Mesendoderm (in vitro differentiated cells): ENCODE measurements at regions not wholly inside any gene's neighbourhood (a gene's known extent, or its start where the extent isn't known, plus 50 kb on each side); places are given as distances from the start of the nearest gene placed in this dataset.

Source experiments
- DNase-seq: peaks from one replicate; pipeline ENCODE4 v3.0.0; 2013
- H2AK5ac ChIP-seq: 2 replicates; pipeline ENCODE4 v1.6.1; 2013; ENCODE audit warnings: low read length, inconsistent platforms
- H2BK120ac ChIP-seq: 2 replicates; pipeline ENCODE4 v1.6.1; 2013; ENCODE audit warnings: low read depth, mild to moderate bottlenecking, low read length, moderate library complexity, mixed read lengths
- H2BK15ac ChIP-seq: replicated peaks from 2 replicates; pipeline ENCODE4 v1.6.1; 2013; ENCODE audit warnings: low read depth, mild to moderate bottlenecking, moderate library complexity
- H2BK5ac ChIP-seq: 2 replicates; pipeline ENCODE4 v1.6.1; 2013; ENCODE audit warnings: low read length, inconsistent platforms
- H3K18ac ChIP-seq: 2 replicates; pipeline ENCODE4 v1.6.1; 2013; ENCODE audit warnings: mild to moderate bottlenecking, low read length, mixed read lengths
- H3K23ac ChIP-seq: one replicate; pipeline ENCODE4 v1.6.1; 2013; ENCODE audit warnings: low read length
- H3K27ac ChIP-seq: 2 replicates; pipeline ENCODE4 v1.5.1; 2013; ENCODE audit warnings: low read depth, mild to moderate bottlenecking, inconsistent platforms, low read length, moderate library complexity
- H3K27me3 ChIP-seq: 2 replicates; pipeline ENCODE4 v1.6.1; 2013; ENCODE audit warnings: low read length, control low read depth, mild to moderate bottlenecking, inconsistent platforms; ENCODE audit not compliant: insufficient read depth, poor library complexity
- H3K36me3 ChIP-seq: 2 replicates; pipeline ENCODE4 v1.6.1; 2013; ENCODE audit warnings: low read length, inconsistent platforms; ENCODE audit not compliant: control insufficient read depth, insufficient read depth
- H3K4ac ChIP-seq: one replicate; pipeline ENCODE4 v1.6.1; 2013; ENCODE audit warnings: low read depth, mild to moderate bottlenecking, low read length, moderate library complexity
- H3K4me1 ChIP-seq: 2 replicates; pipeline ENCODE4 v1.6.1; 2013; ENCODE audit warnings: low read depth, low read length, inconsistent platforms; ENCODE audit not compliant: control insufficient read depth
- H3K4me2 ChIP-seq: 2 replicates; pipeline ENCODE4 v1.6.1; 2013; ENCODE audit warnings: low read length
- H3K4me3 ChIP-seq: 2 replicates; pipeline ENCODE4 v1.5.1; 2013; ENCODE audit warnings: mild to moderate bottlenecking, low read length
- H3K56ac ChIP-seq: one replicate; pipeline ENCODE4 v1.6.1; 2013; ENCODE audit warnings: low read length
- H3K79me1 ChIP-seq: 2 replicates; pipeline ENCODE4 v1.6.1; 2013; ENCODE audit warnings: low read length, inconsistent platforms
- H3K79me2 ChIP-seq: 2 replicates; pipeline ENCODE4 v1.6.1; 2013; ENCODE audit warnings: mild to moderate bottlenecking, low read length; ENCODE audit not compliant: control insufficient read depth, insufficient read depth
- H3K9ac ChIP-seq: 2 replicates; pipeline ENCODE4 v1.6.1; 2013; ENCODE audit warnings: low read length, inconsistent platforms
- H4K5ac ChIP-seq: one replicate; pipeline ENCODE4 v1.6.1; 2013; ENCODE audit warnings: low read length
- H4K8ac ChIP-seq: one replicate; pipeline ENCODE4 v1.6.1; 2013; ENCODE audit warnings: low read depth, mild to moderate bottlenecking, control low read depth, low read length, moderate library complexity
- WGBS: extraction: QIAGEN DNeasy Blood & Tissue Kit; methylation state at CpG from one replicate; pipeline ENCODE4 v1.1.7; 2013; ENCODE audit warnings: low lambda C conversion rate, missing lambda C conversion rate; ENCODE audit not compliant: insufficient coverage; ENCODE audit errors: extremely low coverage; 5-methylcytosine and 5-hydroxymethylcytosine counted together

GRCh38 chr14:87522575-87522974 lies 470.4 kb downstream of the GALC start:
- Histone ChIP-seq H3K4me2 (no peak overlapping the region), H4K8ac (no peak overlapping the region), H3K4me3 (no peak overlapping the region), H3K23ac (no peak overlapping the region), H3K27me3 (no peaks in the 10 kb centered on the region), H3K4me1 (no peaks in the 10 kb centered on the region), H2BK15ac (no peak overlapping the region), H3K18ac (no peak overlapping the region), H3K27ac (no peak overlapping the region), H3K4ac (peak overlapping the region; percentile 52), H3K36me3 (no peaks in the 10 kb centered on the region), H2BK120ac (no peak overlapping the region), H3K9ac (no peak overlapping the region), H4K5ac (no peak overlapping the region), H3K79me1 (no peaks in the 10 kb centered on the region), H3K56ac (no peak overlapping the region), H2AK5ac (no peak overlapping the region), H2BK5ac (no peak overlapping the region), H3K79me2 (no peaks in the 10 kb centered on the region)
- DNase-seq = peak; percentile 89
- no CpG with 5 or more reads among the region's 1 CpG for WGBS

GRCh38 chr14:87508333-87508732 lies 484.6 kb downstream of the GALC start:
- Histone ChIP-seq H3K79me1 (no peaks in the 10 kb centered on the region), H3K27ac (no peak overlapping the region), H2BK5ac (no peak overlapping the region), H4K5ac (no peak overlapping the region), H3K4me3 (no peak overlapping the region), H2AK5ac (no peak overlapping the region), H3K4ac (no peak overlapping the region), H3K79me2 (no peaks in the 10 kb centered on the region), H3K9ac (no peak overlapping the region), H3K4me2 (no peak overlapping the region), H3K4me1 (no peaks in the 10 kb centered on the region), H3K27me3 (no peaks in the 10 kb centered on the region), H4K8ac (no peak overlapping the region), H3K36me3 (no peaks in the 10 kb centered on the region), H3K23ac (no peak overlapping the region), H3K56ac (no peak overlapping the region), H2BK120ac (no peak overlapping the region), H3K18ac (no peak overlapping the region), H2BK15ac (no peak overlapping the region)
- DNase-seq = no peak
- WGBS = no CpG with 5 or more reads among the region's 1 CpG

GRCh38 chr14:87503711-87504110 lies 489.3 kb downstream of the GALC start:
- Histone ChIP-seq H4K5ac (no peak overlapping the region), H2BK5ac (no peak overlapping the region), H3K4me2 (no peak overlapping the region), H3K56ac (no peak overlapping the region), H3K18ac (peak overlapping the region; percentile 22), H3K27ac (no peak overlapping the region), H3K79me1 (no peaks in the 10 kb centered on the region), H3K23ac (no peak overlapping the region), H2BK15ac (no peak overlapping the region), H3K4ac (no peak overlapping the region), H3K4me1 (no peaks in the 10 kb centered on the region), H4K8ac (no peak overlapping the region), H2BK120ac (no peak overlapping the region), H3K4me3 (no peak overlapping the region), H3K79me2 (no peaks in the 10 kb centered on the region), H3K36me3 (no peaks in the 10 kb centered on the region), H3K27me3 (no peaks in the 10 kb centered on the region), H3K9ac (no peak overlapping the region), H2AK5ac (no peak overlapping the region)
- WGBS = no CpG with 5 or more reads among the region's 3 CpGs
- DNase-seq = peak; percentile 74

GRCh38 chr14:87497301-87497700 lies 495.7 kb downstream of the GALC start:
- Histone ChIP-seq H3K4me2 (no peak overlapping the region), H3K27ac (no peak overlapping the region), H2BK15ac (no peak overlapping the region), H3K56ac (no peak overlapping the region), H3K27me3 (no peaks in the 10 kb centered on the region), H4K8ac (no peak overlapping the region), H3K4me3 (no peak overlapping the region), H3K4ac (no peak overlapping the region), H4K5ac (no peak overlapping the region), H3K9ac (no peak overlapping the region), H2AK5ac (no peak overlapping the region), H3K18ac (no peak overlapping the region), H2BK5ac (no peak overlapping the region), H3K79me2 (no peaks in the 10 kb centered on the region), H3K36me3 (no peaks in the 10 kb centered on the region), H3K23ac (no peak overlapping the region), H2BK120ac (no peak overlapping the region), H3K4me1 (no peaks in the 10 kb centered on the region), H3K79me1 (no peaks in the 10 kb centered on the region)
- WGBS = no CpG with 5 or more reads among the region's 3 CpGs
- no peak for DNase-seq

- H3K27ac ChIP-seq = no peak overlapping the region
- peak; percentile 41 for DNase-seq
- H3K79me2 ChIP-seq = no peaks in the 10 kb centered on the region
- no peak overlapping the region for H4K5ac ChIP-seq
- H3K18ac ChIP-seq = no peak overlapping the region
- H2AK5ac ChIP-seq = no peak overlapping the region
- H3K23ac ChIP-seq = no peak overlapping the region
- no peak overlapping the region for H3K9ac ChIP-seq
- no peak overlapping the region for H3K4me3 ChIP-seq
- H3K27me3 ChIP-seq = no peaks in the 10 kb centered on the region
- no peaks in the 10 kb centered on the region for H3K36me3 ChIP-seq
- peak overlapping the region; percentile 78 for H2BK15ac ChIP-seq
- H3K56ac ChIP-seq = no peak overlapping the region
- no peak overlapping the region for H2BK5ac ChIP-seq
- H4K8ac ChIP-seq = no peak overlapping the region
- peak overlapping the region; percentile 70 for H3K4ac ChIP-seq
- no peaks in the 10 kb centered on the region for H3K4me1 ChIP-seq
- H3K4me2 ChIP-seq = no peak overlapping the region
- H2BK120ac ChIP-seq = peak overlapping the region; percentile 54
- no peaks in the 10 kb centered on the region for H3K79me1 ChIP-seq
Measured at GRCh38 chr14:87494010-87494409, 499.0 kb downstream of the GALC start.

GRCh38 chr14:87492561-87492960 lies 500.4 kb downstream of the GALC start:
- no peak for DNase-seq
- Histone ChIP-seq H3K4me2 (no peak overlapping the region), H2BK5ac (peak overlapping the region; percentile 37), H3K23ac (no peak overlapping the region), H3K27me3 (no peaks in the 10 kb centered on the region), H3K36me3 (no peaks in the 10 kb centered on the region), H3K27ac (no peak overlapping the region), H4K5ac (no peak overlapping the region), H3K18ac (peak overlapping the region; percentile 87), H3K79me2 (no peaks in the 10 kb centered on the region), H3K79me1 (no peaks in the 10 kb centered on the region), H4K8ac (peak overlapping the region; percentile 56), H3K9ac (no peak overlapping the region), H2AK5ac (no peak overlapping the region), H3K56ac (peak overlapping the region; percentile 31), H3K4me3 (no peak overlapping the region), H2BK15ac (no peak overlapping the region), H2BK120ac (peak overlapping the region; percentile 82), H3K4me1 (no peaks in the 10 kb centered on the region), H3K4ac (peak overlapping the region; percentile 94)
- no CpG with 5 or more reads among the region's 2 CpGs for WGBS
